ENCODE measurements at regions not wholly inside any gene's neighbourhood (a gene's known extent, or its start where the extent isn't known, plus 50 kb on each side); places are given as distances from the start of the nearest gene placed in this dataset.

DNA sequence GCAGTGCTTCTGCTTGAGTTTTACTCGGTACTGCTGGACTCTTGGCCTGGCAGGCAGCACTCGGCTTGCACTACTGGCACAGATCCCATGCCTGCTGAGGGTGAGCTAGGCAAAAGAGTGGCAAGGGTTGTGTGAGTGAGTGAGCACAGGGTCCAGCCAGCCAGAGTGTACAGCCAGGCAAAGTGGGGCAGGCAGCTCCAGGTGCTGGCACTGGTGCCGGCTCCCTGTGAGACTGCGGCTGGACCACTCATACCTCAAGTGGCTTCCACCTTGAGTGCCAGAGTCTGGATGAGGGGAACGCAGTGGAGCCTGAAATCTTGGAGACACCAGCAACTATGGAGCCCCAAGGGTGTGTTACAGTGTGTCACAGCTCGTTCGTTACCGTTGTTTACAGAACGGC is 1451.9 kb upstream of the AGA start:
- no peak overlapping the region for H3K27ac ChIP-seq
- H3K36me3 ChIP-seq, result no peaks in the 10 kb centered on the region
- H3K9me3 ChIP-seq (ENCODE audit: severe bottlenecking), result no peaks in the 10 kb centered on the region
- DNase-seq, result no peak
- TF ChIP-seq, protein P1, sequence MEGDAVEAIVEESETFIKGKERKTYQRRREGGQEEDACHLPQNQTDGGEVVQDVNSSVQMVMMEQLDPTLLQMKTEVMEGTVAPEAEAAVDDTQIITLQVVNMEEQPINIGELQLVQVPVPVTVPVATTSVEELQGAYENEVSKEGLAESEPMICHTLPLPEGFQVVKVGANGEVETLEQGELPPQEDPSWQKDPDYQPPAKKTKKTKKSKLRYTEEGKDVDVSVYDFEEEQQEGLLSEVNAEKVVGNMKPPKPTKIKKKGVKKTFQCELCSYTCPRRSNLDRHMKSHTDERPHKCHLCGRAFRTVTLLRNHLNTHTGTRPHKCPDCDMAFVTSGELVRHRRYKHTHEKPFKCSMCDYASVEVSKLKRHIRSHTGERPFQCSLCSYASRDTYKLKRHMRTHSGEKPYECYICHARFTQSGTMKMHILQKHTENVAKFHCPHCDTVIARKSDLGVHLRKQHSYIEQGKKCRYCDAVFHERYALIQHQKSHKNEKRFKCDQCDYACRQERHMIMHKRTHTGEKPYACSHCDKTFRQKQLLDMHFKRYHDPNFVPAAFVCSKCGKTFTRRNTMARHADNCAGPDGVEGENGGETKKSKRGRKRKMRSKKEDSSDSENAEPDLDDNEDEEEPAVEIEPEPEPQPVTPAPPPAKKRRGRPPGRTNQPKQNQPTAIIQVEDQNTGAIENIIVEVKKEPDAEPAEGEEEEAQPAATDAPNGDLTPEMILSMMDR (IDR thresholded peaks at IDR 0.05; ENCODE audit: low read depth, low read length), result no peak
- peaks cover 88% of the 10 kb centered on the region for H3K27me3 ChIP-seq (ENCODE audit: insufficient read depth, low read depth, severe bottlenecking)
- H3K4me3 ChIP-seq (ENCODE audit: low read depth, low read length), result no peak overlapping the region

DNA sequence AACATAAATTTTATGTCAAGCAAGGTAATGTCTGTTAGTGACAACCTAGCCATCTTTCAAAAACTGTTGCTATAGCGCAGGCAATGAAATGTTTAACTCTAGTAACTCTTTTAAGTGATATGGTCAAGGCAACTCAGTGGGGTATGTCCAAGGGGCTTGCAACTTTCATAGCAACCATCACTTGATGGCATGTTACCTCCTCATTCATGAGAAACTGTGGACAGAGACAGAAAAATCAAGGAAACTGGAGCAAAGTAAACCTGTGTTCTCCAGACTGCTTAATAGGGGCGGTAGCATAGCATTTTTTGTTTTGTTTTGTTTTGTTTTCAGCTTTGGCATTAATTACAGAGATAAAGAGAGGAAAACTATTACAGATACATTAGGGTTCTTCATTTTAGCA is 1456.8 kb upstream of the AGA start:
- TF ChIP-seq, protein P1 (IDR thresholded peaks at IDR 0.05; ENCODE audit: low read depth, low read length), result no peak
- H3K27ac ChIP-seq, result no peak overlapping the region

GRCh38 chr4:178917756-178918155 is 1475.5 kb upstream of the AGA start:
- H3K9me3 ChIP-seq (ENCODE audit: severe bottlenecking), result no peaks in the 10 kb centered on the region
- no peak overlapping the region for H3K4me3 ChIP-seq (ENCODE audit: low read depth, low read length)
- H3K36me3 ChIP-seq, result no peaks in the 10 kb centered on the region
- no peak overlapping the region for H3K27ac ChIP-seq
- TF ChIP-seq, protein P1 (IDR thresholded peaks at IDR 0.05; ENCODE audit: low read depth, low read length), result no peak
- DNase-seq, result no peak
- H3K27me3 ChIP-seq (ENCODE audit: insufficient read depth, low read depth, severe bottlenecking), result peaks cover 52% of the 10 kb centered on the region

More for the DNA sequence above, 1456.8 kb upstream of the AGA start:
- Histone ChIP-seq H3K9me3 (ENCODE audit: severe bottlenecking) (no peaks in the 10 kb centered on the region), H3K4me3 (ENCODE audit: low read depth, low read length) (no peak overlapping the region), H3K27me3 (ENCODE audit: insufficient read depth, low read depth, severe bottlenecking) (peaks cover 84% of the 10 kb centered on the region), H3K36me3 (no peaks in the 10 kb centered on the region)
- DNase-seq, result no peak

- H3K27ac ChIP-seq, result no peak overlapping the region
- DNase-seq, result no peak
- no peaks in the 10 kb centered on the region for H3K9me3 ChIP-seq (ENCODE audit: severe bottlenecking)
- TF ChIP-seq, protein P1 (IDR thresholded peaks at IDR 0.05; ENCODE audit: low read depth, low read length), result no peak
- no peak overlapping the region for H3K4me3 ChIP-seq (ENCODE audit: low read depth, low read length)
- peaks cover 60% of the 10 kb centered on the region for H3K27me3 ChIP-seq (ENCODE audit: insufficient read depth, low read depth, severe bottlenecking)
- no peaks in the 10 kb centered on the region for H3K36me3 ChIP-seq
These were observed 1494.9 kb upstream of the AGA start for GRCh38 chr4:178937130-178937529.

- TF ChIP-seq, protein P1 (IDR thresholded peaks at IDR 0.05; ENCODE audit: low read depth, low read length), result no peak
- H3K9me3 ChIP-seq (ENCODE audit: severe bottlenecking), result no peaks in the 10 kb centered on the region
- H3K36me3 ChIP-seq, result no peaks in the 10 kb centered on the region
- no peak overlapping the region for H3K4me3 ChIP-seq (ENCODE audit: low read depth, low read length)
- H3K27me3 ChIP-seq (ENCODE audit: insufficient read depth, low read depth, severe bottlenecking), result peaks cover 38% of the 10 kb centered on the region
- H3K27ac ChIP-seq, result no peak overlapping the region
- DNase-seq, result no peak
These were observed 1499.7 kb upstream of the AGA start for GRCh38 chr4:178941975-178942374.

DNA sequence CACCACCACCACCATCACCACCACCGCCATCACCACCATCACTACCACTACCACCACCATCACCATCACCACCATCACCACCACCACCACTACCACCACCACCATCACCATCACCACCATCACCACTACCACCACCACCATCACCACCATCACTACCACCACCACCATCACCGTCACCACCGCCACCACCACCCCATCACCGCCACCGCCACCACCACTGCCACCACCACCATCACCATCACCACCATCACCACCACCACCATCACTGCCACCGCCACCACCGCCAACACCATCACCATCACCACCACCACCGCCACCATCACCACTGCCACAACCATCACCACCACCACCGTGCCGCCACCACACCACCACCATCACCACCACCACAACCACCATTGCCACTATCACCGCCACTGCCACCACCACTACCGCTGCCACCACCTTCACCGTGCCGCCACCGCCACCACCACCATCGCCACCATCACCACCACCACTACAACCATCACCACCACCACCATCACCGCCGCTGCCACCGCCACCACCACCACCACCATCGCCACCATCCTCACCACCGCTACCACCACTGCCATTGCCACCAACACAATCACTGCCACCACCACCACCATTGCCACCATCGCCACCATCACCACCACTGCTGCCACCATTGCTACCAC is 1511.3 kb upstream of the AGA start:
- no peak overlapping the region for H3K27ac ChIP-seq
- no peaks in the 10 kb centered on the region for H3K9me3 ChIP-seq (ENCODE audit: severe bottlenecking)
- no peak overlapping the region for H3K4me3 ChIP-seq (ENCODE audit: low read depth, low read length)
- peaks cover 37% of the 10 kb centered on the region for H3K27me3 ChIP-seq (ENCODE audit: insufficient read depth, low read depth, severe bottlenecking)
- DNase-seq, result no peak
- TF ChIP-seq, protein P1 (IDR thresholded peaks at IDR 0.05; ENCODE audit: low read depth, low read length), result no peak
- no peaks in the 10 kb centered on the region for H3K36me3 ChIP-seq
